Inflammatory macrophage treated with lipopolysaccharide for 1 hour (primary cell): ENCODE measurements at regions not wholly inside any gene's neighbourhood (a gene's known extent, or its start where the extent isn't known, plus 50 kb on each side); places are given as distances from the start of the nearest gene placed in this dataset.

Experiments used
- DNase-seq, 2 donors: peaks; one replicate each; pipeline ENCODE4 v3.0.0-alpha.2; 2020 to 2022

GRCh38 chr15:46751303-46751702 is 966.0 kb upstream of the SEMA6D start:
- DNase-seq = no peak

- DNase-seq = no peak
These were observed 963.4 kb upstream of the SEMA6D start for GRCh38 chr15:46753946-46754345.

- DNase-seq = no peak
These were observed 954.2 kb upstream of the SEMA6D start for GRCh38 chr15:46763091-46763490.

- no peak for DNase-seq
These were observed 952.5 kb upstream of the SEMA6D start for GRCh38 chr15:46764851-46765250.

DNA sequence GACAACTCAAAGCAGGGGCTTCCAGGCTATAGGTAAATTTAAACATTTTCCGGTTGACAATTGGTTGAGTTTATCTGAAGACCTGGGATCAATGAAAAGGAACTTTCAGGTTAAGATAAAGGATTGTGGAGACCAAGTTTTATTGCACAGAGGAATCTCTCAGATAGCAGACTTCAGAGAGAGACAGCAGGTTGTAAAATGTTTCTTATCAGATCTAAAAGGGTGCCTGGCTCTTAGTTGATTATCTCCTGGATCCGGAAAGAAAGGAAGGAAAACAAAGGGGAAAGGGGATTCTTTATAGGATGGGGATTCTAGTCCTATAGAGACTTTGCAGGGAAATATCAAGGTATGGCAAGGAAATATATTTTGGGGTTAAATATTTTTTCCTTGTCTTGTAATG is 951.3 kb upstream of the SEMA6D start:
- no peak for DNase-seq

DNA sequence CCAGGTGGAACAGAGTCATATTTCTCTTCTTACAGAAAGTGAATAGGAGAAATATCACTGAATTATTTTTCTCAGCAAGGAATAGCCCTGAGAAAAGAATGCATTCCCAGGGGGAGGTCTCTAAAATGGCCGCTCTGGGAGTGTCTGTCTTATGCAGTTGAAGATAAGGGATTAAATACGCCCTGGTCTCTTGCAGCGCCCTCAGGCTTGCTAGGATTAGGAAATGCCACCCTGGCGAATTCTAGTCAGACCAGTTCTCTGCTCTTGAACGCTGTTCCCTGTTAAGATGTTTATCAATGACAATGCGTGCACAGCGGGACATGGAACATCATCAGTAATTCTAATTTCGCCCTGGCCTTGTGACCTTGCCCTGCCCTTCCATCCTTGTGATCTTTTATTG is 949.0 kb upstream of the SEMA6D start:
- no peak for DNase-seq

DNA sequence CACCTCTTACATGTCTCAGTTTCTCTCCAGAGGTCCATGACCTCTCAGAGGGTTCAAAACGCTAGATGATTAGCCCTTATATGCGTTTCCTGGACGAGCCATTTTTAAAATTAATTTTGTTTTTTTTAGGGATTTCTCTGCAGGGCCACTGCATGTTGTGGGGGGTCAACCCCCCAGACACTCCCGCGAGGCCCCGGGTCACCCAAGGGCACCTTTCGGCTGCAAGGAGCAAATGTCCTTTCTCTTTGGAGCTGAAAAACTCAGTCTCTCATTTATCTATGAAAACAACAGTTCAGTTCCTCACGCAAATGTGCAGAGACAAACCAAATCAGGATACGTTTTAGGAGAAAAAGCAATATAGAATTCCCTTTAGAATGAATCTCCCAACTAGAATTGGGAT is 944.3 kb upstream of the SEMA6D start:
- no peak for DNase-seq

GRCh38 chr15:46778876-46779275 is 938.4 kb upstream of the SEMA6D start:
- no peak for DNase-seq

- DNase-seq = no peak
These were observed 930.6 kb upstream of the SEMA6D start for GRCh38 chr15:46786590-46787285.

- DNase-seq = no peak
These were observed 921.6 kb upstream of the SEMA6D start for GRCh38 chr15:46795685-46796084.

DNA sequence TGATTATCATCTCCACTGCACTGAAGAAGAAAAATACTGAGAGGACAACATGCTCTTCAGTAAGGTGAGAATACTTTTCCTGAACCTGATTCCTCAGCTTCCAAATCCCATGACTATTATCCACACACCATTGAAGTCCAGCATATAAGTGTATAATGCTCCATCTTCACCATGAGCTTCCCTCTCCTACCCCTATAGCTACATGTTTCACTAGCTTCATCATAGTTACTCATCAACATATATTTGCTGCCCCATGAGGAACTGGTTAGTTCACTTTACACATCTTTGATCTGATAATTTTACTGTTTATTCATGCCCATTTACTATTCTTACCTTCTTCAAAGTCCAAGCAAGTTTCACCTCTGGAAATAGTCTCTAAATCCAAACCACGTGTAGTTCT is 908.5 kb upstream of the SEMA6D start:
- no peak for DNase-seq

- DNase-seq = no peak
These were observed 902.1 kb upstream of the SEMA6D start for GRCh38 chr15:46815240-46815639.

GRCh38 chr15:46815765-46816164 is 901.5 kb upstream of the SEMA6D start:
- no peak for DNase-seq

DNA sequence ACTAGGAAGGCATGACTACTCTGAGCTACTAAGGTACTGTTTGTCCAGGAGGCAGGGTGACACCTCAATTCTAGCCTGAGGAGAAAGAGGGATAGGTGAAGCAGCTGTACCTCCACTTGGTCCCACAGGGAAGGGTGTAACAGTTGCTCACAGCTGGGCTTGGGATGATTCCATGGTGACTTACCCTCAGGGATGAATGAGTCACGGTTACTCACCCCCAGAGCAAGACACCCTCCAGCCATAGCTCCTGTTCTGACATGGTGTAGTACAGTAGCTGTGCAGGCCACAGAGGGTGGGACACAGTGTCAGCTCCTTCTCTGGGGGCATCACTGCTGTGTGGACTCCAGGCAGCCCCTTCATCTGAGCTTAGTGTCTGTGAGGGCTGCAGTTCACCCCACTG is 868.6 kb upstream of the SEMA6D start:
- DNase-seq = no peak

DNA sequence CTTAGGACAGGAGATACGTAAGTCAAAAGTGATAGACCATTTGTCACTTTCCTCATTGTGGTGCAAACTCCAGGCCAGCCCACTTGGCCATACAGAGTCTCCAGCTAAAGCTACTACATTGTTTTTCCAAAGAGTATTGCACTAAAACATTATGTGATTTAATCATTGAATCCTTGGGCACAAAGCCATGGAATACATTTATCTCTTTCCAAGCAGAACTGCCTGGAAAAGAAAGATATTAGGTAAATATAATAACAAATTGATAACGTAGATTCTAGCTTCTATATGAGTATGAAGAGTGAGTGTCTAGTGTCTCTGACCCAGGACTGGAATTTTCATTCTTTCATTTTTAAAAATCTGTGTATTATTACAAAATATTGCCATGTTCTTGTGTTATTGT is 863.7 kb upstream of the SEMA6D start:
- no peak for DNase-seq

DNA sequence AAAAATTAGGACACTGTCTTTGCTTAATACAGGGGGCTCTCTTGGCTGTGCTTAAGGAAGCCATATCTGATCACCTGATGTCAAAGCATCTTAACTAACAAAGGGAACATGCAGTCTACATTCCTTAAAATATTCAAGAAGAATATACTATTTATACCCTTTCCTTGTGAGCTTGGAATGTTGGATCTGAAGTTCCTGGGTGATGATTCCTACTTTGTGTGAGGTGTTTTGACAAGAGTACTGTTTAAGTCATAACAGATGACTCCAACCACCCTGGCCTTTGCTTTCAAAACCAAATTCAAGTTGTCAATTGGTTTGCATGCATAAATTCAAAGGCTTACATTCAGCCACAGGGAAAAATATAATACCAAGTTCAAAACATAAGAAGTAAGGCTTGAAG is 862.7 kb upstream of the SEMA6D start:
- DNase-seq = no peak

DNA sequence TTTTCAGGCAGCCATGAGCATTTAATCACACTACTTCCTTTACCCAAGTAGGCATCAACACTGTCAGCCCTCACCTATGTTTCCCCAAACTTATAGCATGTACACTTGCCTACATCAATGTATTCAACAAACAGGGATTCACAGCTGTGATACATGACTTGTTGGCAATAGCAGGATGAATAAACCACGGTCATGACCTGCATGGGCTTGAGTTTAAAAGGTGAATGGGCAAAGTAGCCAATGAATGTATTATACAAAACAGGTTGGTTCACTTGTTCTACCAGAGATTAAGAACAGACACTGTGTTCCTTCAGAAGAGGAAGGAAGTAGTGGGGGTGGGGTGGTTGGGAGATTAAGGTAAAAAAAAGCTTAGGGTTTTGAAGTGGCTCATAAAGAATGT is 861.9 kb upstream of the SEMA6D start:
- DNase-seq = no peak

DNA sequence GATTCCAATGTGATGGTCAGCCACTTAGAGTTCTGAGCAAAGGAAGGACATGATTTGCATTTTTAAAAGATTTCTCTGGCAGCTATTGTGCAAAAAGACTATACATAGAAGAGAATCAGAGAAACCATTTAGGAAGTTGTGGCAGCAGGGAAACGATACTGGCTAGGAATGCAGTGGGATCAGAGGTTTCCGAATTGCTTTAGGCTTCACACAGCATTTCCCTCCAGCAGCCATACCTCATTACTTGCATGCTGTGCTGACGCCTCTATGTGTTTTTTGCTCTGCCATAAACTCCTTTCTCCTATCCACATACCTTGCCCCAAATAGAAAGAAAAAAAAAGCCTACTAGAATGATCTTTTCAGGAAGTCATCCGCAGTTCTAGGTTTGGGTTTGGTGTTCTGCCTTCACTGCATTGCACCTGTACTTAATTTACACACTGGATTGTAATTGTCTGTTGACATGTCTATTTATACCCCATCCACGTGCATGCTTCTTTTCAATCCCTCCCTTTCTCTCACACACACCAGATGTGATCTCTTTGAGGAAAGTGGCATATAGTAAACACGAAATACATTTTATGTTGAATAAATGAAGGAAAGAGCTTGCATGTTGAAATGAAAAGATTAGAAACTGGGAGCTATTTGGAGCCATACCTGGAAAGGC is 860.3 kb upstream of the SEMA6D start:
- DNase-seq = no peak

DNA sequence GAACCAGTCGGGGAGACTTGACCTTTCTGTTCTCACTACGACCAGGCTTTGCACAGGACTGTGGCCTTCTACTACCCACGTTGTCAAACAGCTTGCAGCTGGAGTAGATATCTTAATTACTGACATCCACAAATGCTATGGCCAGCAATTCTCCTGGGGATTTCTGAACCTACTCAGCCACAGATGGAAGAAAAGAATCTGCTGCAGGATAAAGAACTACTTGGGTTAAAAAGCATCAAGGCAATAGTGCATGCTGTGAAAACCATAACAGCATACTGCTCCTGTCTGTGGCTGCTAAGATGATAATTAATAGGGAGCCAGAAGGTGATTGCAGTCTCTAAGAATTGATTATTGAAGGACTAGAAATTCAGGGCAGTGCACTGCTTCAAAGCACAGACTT is 859.2 kb upstream of the SEMA6D start:
- no peak for DNase-seq

GRCh38 chr15:46861796-46862195 is 855.5 kb upstream of the SEMA6D start:
- no peak for DNase-seq

GRCh38 chr15:46865155-46865554 is 852.1 kb upstream of the SEMA6D start:
- DNase-seq = no peak

DNA sequence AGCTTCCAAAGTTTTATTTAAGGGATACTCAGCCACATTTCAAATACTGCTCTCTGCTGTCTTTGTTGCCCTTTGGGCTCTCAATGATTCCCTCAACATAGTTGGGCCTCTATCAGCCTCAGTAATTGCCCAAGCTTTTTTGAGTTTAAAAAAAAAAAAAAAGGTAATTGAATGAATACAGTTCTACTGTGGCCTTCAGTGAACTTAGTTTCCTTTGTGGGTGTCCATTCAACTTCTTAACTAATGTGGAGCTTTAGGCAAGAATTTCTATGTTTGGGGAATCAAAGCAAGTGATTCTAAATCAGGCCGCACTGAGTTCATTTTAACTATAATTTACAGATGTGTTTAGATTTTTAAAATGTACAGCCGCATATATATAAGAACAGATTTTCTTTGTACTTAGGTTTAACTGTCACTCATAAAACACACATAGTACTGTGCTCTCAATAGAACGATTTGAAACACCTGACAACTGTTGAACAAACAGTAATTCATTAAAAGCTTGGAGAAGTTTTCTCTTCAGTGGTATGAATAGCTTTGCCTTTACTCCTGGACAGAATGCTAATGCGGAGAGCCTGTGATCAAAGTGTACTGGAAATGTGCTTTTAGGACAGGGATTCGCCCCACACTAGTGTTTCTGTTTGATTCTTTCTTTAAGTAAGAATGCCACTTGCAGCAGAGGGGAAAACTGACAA is 844.9 kb upstream of the SEMA6D start:
- DNase-seq = no peak

DNA sequence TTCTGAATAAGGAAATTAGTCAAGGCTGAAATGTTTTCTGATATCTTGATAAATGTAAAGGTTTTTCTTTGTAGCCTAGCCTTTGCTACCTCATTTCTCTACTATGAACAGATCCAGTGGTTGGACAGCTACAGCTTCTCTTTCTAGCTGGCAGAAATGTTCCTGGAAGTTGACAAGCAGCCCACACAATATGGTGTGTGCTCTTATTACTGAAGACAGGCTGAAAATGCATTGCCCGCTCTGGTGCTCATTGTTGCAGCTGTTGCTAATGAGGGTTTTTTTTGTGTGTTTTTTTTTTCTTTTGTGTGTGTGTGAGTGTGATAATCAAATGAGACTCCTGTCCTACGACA is 844.3 kb upstream of the SEMA6D start:
- no peak for DNase-seq

GRCh38 chr15:46879032-46879770 is 838.1 kb upstream of the SEMA6D start:
- DNase-seq = no peak
